PC-9 (cell line): ENCODE measurements at regions not wholly inside any gene's neighbourhood (a gene's known extent, or its start where the extent isn't known, plus 50 kb on each side); places are given as distances from the start of the nearest gene placed in this dataset.

ENCODE experiments used
- BruUV-seq: library from RNA; stranded (reverse); fragments of 400-500 nt; replicated peaks from 2 replicates; lab custom pipeline; 2021; lab: Mats Ljungman, UMichigan
- CTCF ChIA-PET: fragments of 300-600 bp; sonication (Branson Sonifier 250); formaldehyde crosslinking; loops from one replicate; lab custom pipeline; 2022; ENCODE audit warnings: antibody characterized with exemption; lab: Charles Lee
- POLR2A ChIA-PET: fragments of 300-600 bp; sonication (Branson Sonifier 250); formaldehyde crosslinking; loops from one replicate; lab custom pipeline; 2022; ENCODE audit warnings: antibody characterized with exemption; ENCODE audit not compliant: unreplicated experiment; lab: Charles Lee
- DNase-seq, 2 experiments: peaks; one replicate each; pipeline versions ENCODE4 v3.0.0 to v3.0.0-alpha.2; 2015 to 2022; ENCODE audit warnings: mixed read lengths in 1 of 2
- H2AFZ ChIP-seq: fragments of 200-600 bp; sonication (generic); 2 replicates; pipeline ENCODE4 v1.8.1; 2017; ENCODE audit warnings: antibody characterized with exemption
- H3F3A ChIP-seq: fragments of 200-600 bp; sonication (generic); 2 replicates; pipeline ENCODE4 v1.8.1; 2017; ENCODE audit warnings: antibody characterized with exemption, mild to moderate bottlenecking, low read depth; ENCODE audit not compliant: insufficient read depth
- H3K27ac ChIP-seq: fragments of 200-600 bp; sonication (generic); 2 replicates; pipeline ENCODE4 v1.6.1; 2016; ENCODE audit warnings: mixed run types
- H3K27me3 ChIP-seq: fragments of 200-600 bp; sonication (generic); 2 replicates; pipeline ENCODE4 v1.6.1; 2016; ENCODE audit warnings: low read depth, mixed run types; ENCODE audit not compliant: insufficient read depth
- H3K36me3 ChIP-seq: fragments of 200-600 bp; sonication (generic); 2 replicates; pipeline ENCODE4 v1.6.1; 2016; ENCODE audit warnings: low read depth, mixed run types
- H3K4me1 ChIP-seq: fragments of 200-600 bp; sonication (generic); replicated peaks from 2 replicates; pipeline ENCODE4 v1.6.1; 2016; ENCODE audit warnings: mixed run types; ENCODE audit not compliant: insufficient read depth
- H3K4me2 ChIP-seq: fragments of 200-600 bp; sonication (generic); 2 replicates; pipeline ENCODE4 v1.6.1; 2017; ENCODE audit warnings: mixed run types
- H3K4me3 ChIP-seq: fragments of 200-600 bp; sonication (generic); 2 replicates; pipeline ENCODE4 v1.6.1; 2016; ENCODE audit warnings: mixed run types
- H3K79me2 ChIP-seq: fragments of 200-600 bp; sonication (generic); 2 replicates; pipeline ENCODE4 v1.6.1; 2017; ENCODE audit warnings: low read depth, mixed run types
- H3K9me2 ChIP-seq: fragments of 200-600 bp; sonication (generic); 2 replicates; pipeline ENCODE4 v1.8.1; 2017; ENCODE audit warnings: mild to moderate bottlenecking; ENCODE audit not compliant: insufficient read depth
- H3K9me3 ChIP-seq: fragments of 200-600 bp; sonication (generic); 2 replicates; pipeline ENCODE4 v1.8.1; 2016; ENCODE audit warnings: low read depth; ENCODE audit not compliant: insufficient read depth
- H4K20me1 ChIP-seq: fragments of 200-600 bp; sonication (generic); 2 replicates; pipeline ENCODE4 v1.8.1; 2017; ENCODE audit not compliant: insufficient read depth
- CTCF ChIP-seq: fragments of 200-600 bp; sonication (generic); conservative IDR thresholded peaks from 2 replicates; pipeline ENCODE4 v1.6.1; 2017; ENCODE audit warnings: mixed run types, antibody characterized with exemption, mild to moderate bottlenecking, moderate library complexity
- EZH2 ChIP-seq: fragments of 200-600 bp; sonication (generic); IDR thresholded peaks from 2 replicates; pipeline ENCODE4 v1.8.0; 2017; ENCODE audit warnings: antibody characterized with exemption, low read depth
- intact Hi-C: fragments of 100-400 bp; cut with micrococcal nuclease; formaldehyde crosslinking; loops from one replicate; pipeline ENCODE4 v1.10.0; 2022; ENCODE audit not compliant: unreplicated experiment

- Histone ChIP-seq H4K20me1 (no peaks in the 10 kb centered on the region), H3K27ac (no peak overlapping the region), H3K4me3 (no peak overlapping the region), H3K4me1 (no peaks in the 10 kb centered on the region), H3K9me2 (no peaks in the 10 kb centered on the region), H3K4me2 (no peak overlapping the region), H3F3A (no peaks in the 10 kb centered on the region), H3K36me3 (no peaks in the 10 kb centered on the region), H3K27me3 (no peaks in the 10 kb centered on the region), H3K79me2 (no peaks in the 10 kb centered on the region), H2AFZ (no peak overlapping the region), H3K9me3 (no peaks in the 10 kb centered on the region)
- ChIA-PET POLR2A (no interaction called here), CTCF (no interaction called here)
- TF ChIP-seq EZH2 (no peak), CTCF (no peak)
- BruUV-seq, result no TSS peak
- intact Hi-C loops, result no loop called here
- DNase-seq, result no peak
Observed at GRCh38 chr11:33492596-33492995, 208.0 kb downstream of the C11orf91 start.

- H3K4me1 ChIP-seq, result no peaks in the 10 kb centered on the region
- no peaks in the 10 kb centered on the region for H3K27me3 ChIP-seq
- no peak overlapping the region for H3K4me3 ChIP-seq
- no peaks in the 10 kb centered on the region for H4K20me1 ChIP-seq
- H2AFZ ChIP-seq, result no peak overlapping the region
- no peak for DNase-seq
- ChIA-PET CTCF (no interaction called here), POLR2A (no interaction called here)
- BruUV-seq, result no TSS peak
- intact Hi-C loops, result no loop called here
- H3K36me3 ChIP-seq, result no peaks in the 10 kb centered on the region
- H3K9me2 ChIP-seq, result no peaks in the 10 kb centered on the region
- H3K27ac ChIP-seq, result no peak overlapping the region
- no peak overlapping the region for H3K4me2 ChIP-seq
- no peaks in the 10 kb centered on the region for H3F3A ChIP-seq
- H3K9me3 ChIP-seq, result no peaks in the 10 kb centered on the region
- TF ChIP-seq CTCF (no peak), EZH2 (no peak)
- no peaks in the 10 kb centered on the region for H3K79me2 ChIP-seq
Observed at GRCh38 chr11:33490842-33491370, 209.7 kb downstream of the C11orf91 start.

- no peak for DNase-seq
- Histone ChIP-seq H3K27ac (no peak overlapping the region), H3K4me2 (no peak overlapping the region), H3K79me2 (no peaks in the 10 kb centered on the region), H3K36me3 (no peaks in the 10 kb centered on the region), H3F3A (no peaks in the 10 kb centered on the region), H3K9me2 (no peaks in the 10 kb centered on the region; the same call in 1 of the 2 replicates), H3K9me3 (no peaks in the 10 kb centered on the region), H2AFZ (no peak overlapping the region), H3K4me1 (no peaks in the 10 kb centered on the region), H3K27me3 (no peaks in the 10 kb centered on the region), H3K4me3 (no peak overlapping the region), H4K20me1 (no peaks in the 10 kb centered on the region)
- BruUV-seq, result no TSS peak
- intact Hi-C loops, result no loop called here
- CTCF ChIA-PET, result no interaction called here
- TF ChIP-seq EZH2, result no peak
- TF ChIP-seq CTCF, result no peak
- POLR2A ChIA-PET, result no interaction called here
Observed at GRCh38 chr11:33488971-33489370, 211.7 kb downstream of the C11orf91 start.
